NCI-H82 treated with DMSO at 0.1 percent for 48 hours (cell line): ENCODE measurements at regions not wholly inside any gene's neighbourhood (a gene's known extent, or its start where the extent isn't known, plus 50 kb on each side); places are given as distances from the start of the nearest gene placed in this dataset.
"Not testable (repeated sequence)": the region's sequence is repeated elsewhere in the genome, so short reads cannot be mapped to it uniquely, and the experiment has no call there.

Experiments
- DNase-seq: peaks from one replicate; lab custom pipeline; 2025; ENCODE audit not compliant: unreplicated experiment; lab: John Stamatoyannopoulos, UW

GRCh38 chr15:79738143-79738542, 158.7 kb downstream of the MTHFS start:
- no peak for DNase-seq

- no peak for DNase-seq
These were observed 156.3 kb downstream of the MTHFS start for GRCh38 chr15:79740561-79740960.

- no peak for DNase-seq
These were observed 153.8 kb downstream of the MTHFS start for GRCh38 chr15:79743032-79743431.

DNA sequence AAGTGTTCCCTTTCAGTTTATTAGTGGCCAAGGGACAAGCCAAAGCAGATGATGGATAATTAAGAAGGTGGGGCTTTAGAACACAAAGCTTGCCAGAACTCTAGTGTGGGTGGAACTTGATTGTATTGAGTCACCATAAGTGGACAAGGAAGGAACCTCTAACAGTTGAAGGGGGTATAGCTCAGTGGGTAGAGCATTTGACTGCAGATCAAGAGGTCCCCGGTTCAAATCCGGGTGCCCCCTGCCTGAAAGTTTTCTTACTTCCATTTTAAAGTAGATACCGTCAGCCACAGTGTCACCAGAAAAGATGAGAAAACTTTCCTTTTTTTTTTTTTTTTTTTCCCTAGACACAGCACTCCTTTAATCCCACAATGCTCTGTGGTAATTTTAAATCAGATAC, 152.3 kb downstream of the MTHFS start:
- not testable (repeated sequence) for DNase-seq

DNA sequence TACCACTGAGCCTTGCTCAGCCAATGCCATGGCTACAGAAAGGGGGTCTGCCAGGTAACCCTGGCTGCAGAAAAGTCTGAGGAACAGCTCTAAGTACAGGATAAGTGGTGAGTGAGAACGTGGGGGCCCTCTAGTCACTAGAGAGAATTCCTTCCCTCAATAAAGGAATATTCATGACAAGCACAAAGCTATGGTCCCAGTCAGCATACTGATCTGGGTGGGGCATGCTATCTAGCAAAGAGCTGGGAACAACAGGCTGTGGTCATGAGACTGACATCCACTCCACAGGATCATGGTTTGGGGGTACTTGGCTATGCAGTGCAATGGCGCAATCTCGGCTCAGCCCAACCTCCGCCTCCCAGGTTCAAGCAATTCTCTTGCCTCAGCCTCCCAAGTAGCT, 140.4 kb downstream of the MTHFS start:
- no peak for DNase-seq

- no peak for DNase-seq
These were observed 131.7 kb downstream of the MTHFS start for GRCh38 chr15:79765081-79765480.

DNA sequence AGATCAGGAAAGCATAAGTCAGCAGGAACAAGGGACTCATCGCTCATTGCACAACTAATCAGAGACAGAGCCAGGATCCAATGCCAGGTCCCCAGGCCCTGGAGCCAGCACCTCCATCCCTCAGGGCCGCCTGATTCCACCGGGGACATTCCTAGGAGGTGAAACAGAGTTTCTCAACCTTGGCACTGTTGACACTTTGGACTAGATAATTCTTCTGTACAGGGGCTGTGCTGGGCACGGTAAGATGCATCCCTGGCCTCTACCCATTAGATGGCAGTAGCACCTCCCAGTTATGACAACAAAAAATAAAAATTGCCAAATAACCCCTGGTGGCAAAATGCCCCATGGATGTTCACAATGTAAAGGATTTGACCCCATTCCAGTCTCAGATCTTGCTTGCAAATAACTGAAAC, 127.7 kb downstream of the MTHFS start:
- DNase-seq, result no peak

- DNase-seq, result no peak
These were observed 126.7 kb downstream of the MTHFS start for GRCh38 chr15:79769933-79770759.

DNA sequence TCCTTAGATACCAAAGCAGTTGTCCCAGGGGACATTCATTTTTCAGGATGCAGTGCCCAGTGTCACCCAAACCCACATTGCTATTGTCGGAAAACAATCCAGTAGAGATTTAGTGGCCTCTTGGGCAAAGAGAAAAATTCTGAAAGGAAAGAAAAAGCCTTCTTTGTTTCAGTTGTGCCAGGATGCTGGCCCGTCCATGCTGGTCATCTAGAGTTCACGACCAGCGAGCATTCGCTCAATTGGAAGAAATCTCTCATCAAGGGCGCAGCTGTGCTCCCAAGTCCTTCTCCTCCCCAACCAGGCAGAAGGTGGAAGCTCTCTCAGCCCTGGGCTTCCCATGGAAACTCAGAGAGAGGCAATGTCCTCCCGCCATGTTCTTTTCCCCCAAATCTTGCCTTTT, 123.7 kb downstream of the MTHFS start:
- no peak for DNase-seq

DNA sequence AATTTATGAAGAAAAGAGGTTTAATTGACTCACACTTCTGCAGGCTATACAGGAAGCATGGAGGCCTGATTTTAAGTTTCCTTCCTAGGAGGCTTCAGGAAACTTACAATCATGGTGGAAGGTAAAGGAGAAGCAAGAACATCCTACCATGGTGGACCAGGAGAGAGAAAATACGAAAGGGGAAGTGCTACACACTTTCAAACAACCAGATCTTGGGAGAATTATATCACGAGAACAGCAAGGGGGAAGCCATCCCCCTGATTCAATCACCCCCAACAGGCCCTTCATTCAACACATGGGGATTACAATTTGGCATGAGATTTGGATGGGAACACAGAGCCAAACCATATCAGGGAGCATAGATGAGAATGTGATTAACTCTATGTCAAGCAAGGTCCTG, 121.0 kb downstream of the MTHFS start:
- no peak for DNase-seq

DNA sequence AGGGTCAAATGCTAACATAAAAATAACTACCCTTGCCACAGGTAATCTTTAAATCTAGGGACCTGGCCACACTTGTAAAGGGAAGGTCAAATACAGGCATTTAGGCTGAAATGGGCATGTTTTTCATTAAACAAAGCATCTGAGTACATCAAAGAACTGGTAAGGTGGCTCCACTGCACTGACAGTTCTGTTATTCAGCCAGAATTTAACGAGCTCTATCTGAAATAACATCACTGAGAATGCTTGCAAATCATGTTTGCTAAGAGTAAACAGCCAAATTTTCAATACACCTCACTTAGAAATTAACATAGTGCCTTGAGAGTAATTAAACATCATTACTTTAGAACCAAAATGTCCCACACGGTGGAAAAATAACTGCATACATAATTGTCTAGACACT, 118.9 kb downstream of the MTHFS start:
- DNase-seq, result no peak

DNA sequence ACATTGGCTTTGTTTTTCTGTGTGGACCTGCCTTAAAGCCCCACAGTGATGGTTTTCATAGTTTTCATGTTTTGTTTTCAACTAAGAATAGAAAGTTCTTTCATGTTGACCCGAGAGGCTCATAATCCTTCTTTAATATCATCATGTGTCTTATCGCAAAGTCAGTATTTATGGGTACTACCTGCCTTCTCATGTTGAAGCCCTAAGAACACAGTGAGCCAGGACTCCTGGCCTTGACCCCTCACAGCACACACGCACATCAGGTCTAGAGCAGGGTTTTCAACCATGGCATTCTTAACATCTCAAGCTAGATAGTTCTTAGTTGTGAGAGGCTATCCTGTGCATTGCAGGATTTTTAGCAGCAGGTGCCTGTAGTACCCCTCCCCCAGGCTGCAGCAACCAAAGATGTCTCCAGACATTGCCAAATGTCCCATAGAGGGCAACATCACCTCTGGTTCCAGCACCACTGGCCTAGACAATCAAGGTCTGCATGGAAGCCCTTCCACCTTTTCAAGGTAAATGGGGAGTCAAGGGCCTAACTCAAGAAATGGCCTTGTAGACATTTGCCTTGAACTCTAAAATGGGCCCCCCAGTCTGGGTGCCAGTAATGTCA, 118.3 kb downstream of the MTHFS start:
- no peak for DNase-seq

DNA sequence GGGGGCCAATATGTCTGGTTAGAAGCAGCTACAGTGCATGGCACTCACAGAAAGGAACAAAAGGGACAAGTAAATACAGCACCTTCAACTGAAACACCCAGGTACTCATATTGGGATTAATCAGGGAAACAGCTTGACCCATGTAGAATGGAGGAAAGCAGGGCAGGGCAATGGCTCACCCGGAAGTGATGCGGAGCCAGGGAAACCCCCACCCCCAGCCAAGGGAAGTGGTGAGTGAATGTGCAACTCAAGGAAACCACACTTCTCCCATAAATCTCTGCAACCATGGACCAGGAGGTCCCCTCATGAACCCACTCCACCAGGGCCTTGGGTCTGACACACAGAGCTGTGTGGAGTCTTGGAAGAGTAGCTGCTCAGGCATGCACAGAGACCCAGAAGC, 117.1 kb downstream of the MTHFS start:
- no peak for DNase-seq

DNA sequence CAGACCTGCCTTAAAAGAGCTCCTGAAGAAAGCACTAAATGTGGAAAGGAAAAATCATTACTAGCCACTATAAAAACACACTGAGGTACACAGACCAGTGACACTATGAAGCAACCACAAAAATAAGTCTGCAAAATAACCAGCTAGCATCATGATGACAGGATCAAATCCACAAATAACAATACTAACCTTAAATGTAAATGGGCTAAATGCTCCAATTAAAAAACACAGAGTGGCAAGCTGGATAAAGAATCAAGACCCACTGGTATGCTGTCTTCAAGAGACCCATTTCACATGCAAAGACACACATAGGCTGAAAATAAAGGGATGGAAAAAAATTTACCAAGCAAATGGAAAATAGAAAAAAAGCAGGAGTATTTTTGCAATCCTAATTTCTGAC, 114.5 kb downstream of the MTHFS start:
- not testable (repeated sequence) for DNase-seq
